AG09309 (cell line): ENCODE measurements at regions not wholly inside any gene's neighbourhood (a gene's known extent, or its start where the extent isn't known, plus 50 kb on each side); places are given as distances from the start of the nearest gene placed in this dataset.

Source experiments
- DNase-seq: peaks from one replicate; pipeline ENCODE4 v3.0.0-alpha.2; 2010; ENCODE audit warnings: low read depth
- H3K4me3 ChIP-seq: 2 replicates; pipeline ENCODE4 v1.5.1; 2011; ENCODE audit warnings: mild to moderate bottlenecking, low read depth, low read length, moderate library complexity; ENCODE audit not compliant: control insufficient read depth
- TF ChIP-seq, protein P1 (sequence below): IDR thresholded peaks from 2 replicates; pipeline ENCODE4 v1.5.1; 2011; ENCODE audit warnings: mild to moderate bottlenecking, low read depth, low read length, inconsistent platforms; ENCODE audit not compliant: insufficient read depth, control insufficient read depth; ENCODE audit errors: missing control alignments

DNA sequence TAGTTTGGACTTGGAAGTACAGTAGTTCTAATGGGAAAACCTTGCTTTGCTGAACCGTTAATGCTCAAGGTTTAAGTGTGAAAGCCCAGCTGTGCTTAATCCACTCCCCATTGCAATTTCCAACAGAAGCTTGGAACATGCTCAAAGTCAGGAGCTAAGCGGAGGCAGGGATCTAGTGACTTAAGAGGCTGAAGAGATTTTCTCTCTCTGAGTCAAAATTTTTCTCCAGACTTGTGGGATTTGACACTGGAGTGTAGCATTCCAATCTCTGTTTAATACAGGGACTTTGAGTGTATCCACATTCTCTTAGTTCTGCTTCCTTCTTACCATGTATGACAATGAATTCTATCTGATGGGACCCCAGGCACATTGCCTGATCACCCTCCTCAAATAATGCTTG is 471.8 kb downstream of the KIF4B start:
- no peak for DNase-seq
- no peak overlapping the region for H3K4me3 ChIP-seq
- TF ChIP-seq, protein P1, sequence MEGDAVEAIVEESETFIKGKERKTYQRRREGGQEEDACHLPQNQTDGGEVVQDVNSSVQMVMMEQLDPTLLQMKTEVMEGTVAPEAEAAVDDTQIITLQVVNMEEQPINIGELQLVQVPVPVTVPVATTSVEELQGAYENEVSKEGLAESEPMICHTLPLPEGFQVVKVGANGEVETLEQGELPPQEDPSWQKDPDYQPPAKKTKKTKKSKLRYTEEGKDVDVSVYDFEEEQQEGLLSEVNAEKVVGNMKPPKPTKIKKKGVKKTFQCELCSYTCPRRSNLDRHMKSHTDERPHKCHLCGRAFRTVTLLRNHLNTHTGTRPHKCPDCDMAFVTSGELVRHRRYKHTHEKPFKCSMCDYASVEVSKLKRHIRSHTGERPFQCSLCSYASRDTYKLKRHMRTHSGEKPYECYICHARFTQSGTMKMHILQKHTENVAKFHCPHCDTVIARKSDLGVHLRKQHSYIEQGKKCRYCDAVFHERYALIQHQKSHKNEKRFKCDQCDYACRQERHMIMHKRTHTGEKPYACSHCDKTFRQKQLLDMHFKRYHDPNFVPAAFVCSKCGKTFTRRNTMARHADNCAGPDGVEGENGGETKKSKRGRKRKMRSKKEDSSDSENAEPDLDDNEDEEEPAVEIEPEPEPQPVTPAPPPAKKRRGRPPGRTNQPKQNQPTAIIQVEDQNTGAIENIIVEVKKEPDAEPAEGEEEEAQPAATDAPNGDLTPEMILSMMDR: no peak

DNA sequence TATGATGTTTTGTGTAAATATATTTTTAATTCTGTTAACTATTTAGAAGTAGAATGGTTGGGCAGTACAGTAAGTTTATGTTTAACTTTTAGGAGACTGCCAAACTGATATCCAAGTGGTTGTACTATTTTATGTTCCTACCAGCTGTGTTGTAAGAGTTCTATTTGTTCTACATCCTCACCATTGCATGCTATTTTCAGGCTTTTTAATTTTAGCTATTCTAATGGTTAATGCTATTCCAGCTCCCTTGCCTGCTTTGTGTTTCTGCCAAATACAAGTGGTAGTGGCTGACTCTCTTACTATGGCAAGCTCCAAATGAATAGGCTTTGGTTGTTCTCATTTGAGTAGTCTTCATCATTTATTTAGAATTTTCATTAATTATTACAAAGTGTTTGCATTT is 476.4 kb downstream of the KIF4B start:
- no peak overlapping the region for H3K4me3 ChIP-seq
- no peak for DNase-seq
- TF ChIP-seq, protein P1: no peak

- no peak overlapping the region for H3K4me3 ChIP-seq
- DNase-seq: no peak
- TF ChIP-seq, protein P1: no peak
Measured at GRCh38 chr5:155492191-155492590, 478.6 kb downstream of the KIF4B start.

DNA sequence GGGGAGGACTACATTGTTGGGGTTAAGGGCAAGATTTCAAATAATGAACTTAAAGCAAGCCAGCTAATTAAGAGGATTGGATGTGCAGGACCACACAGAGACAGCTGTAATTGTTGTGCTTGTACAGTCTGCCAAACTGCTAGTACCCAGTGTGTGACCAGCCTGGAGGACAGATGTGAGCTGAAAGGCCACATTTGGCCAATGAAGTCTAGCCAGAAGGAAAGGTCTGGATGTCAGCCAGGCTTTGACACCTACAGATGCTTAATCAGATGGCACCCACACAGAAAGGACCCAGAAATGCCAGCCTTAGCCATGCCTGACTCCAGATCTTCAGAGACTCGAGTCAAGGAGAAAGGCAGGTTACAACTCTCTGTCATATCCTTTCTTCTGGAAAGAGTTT is 491.1 kb downstream of the KIF4B start:
- TF ChIP-seq, protein P1: no peak
- no peak for DNase-seq
- no peak overlapping the region for H3K4me3 ChIP-seq

GRCh38 chr5:155507363-155507762 is 493.8 kb downstream of the KIF4B start:
- DNase-seq: no peak
- TF ChIP-seq, protein P1: no peak
- H3K4me3 ChIP-seq: no peak overlapping the region

- no peak for DNase-seq
- H3K4me3 ChIP-seq: no peak overlapping the region
- TF ChIP-seq, protein P1: no peak
Measured at GRCh38 chr5:155508673-155509072, 495.1 kb downstream of the KIF4B start.

- TF ChIP-seq, protein P1: no peak
- no peak for DNase-seq
- H3K4me3 ChIP-seq: no peak overlapping the region
Measured at GRCh38 chr5:155512329-155512728, 498.8 kb downstream of the KIF4B start.
